KMS-11 (cell line): ENCODE measurements at regions not wholly inside any gene's neighbourhood (a gene's known extent, or its start where the extent isn't known, plus 50 kb on each side); places are given as distances from the start of the nearest gene placed in this dataset.

Experiments
- H2AFZ ChIP-seq: fragments of 200-600 bp; sonication (generic); 2 replicates; pipeline ENCODE4 v1.6.1; 2016; ENCODE audit warnings: antibody characterized with exemption, mixed run types, low read depth
- H3K27ac ChIP-seq: fragments of 200-600 bp; sonication (generic); 2 replicates; pipeline ENCODE4 v1.6.1; 2016; ENCODE audit warnings: mild to moderate bottlenecking, mixed run types
- H3K27me3 ChIP-seq: fragments of 200-600 bp; sonication (generic); 2 replicates; pipeline ENCODE4 v1.6.1; 2017; ENCODE audit warnings: mild to moderate bottlenecking, low read depth, mixed run types, moderate library complexity; ENCODE audit not compliant: insufficient read depth
- H3K36me3 ChIP-seq: fragments of 200-600 bp; sonication (generic); 2 replicates; pipeline ENCODE4 v1.6.1; 2017; ENCODE audit warnings: mild to moderate bottlenecking, mixed run types; ENCODE audit not compliant: insufficient read depth
- H3K4me1 ChIP-seq: fragments of 200-600 bp; sonication (generic); 2 replicates; pipeline ENCODE4 v1.6.1; 2016; ENCODE audit warnings: mild to moderate bottlenecking, low read depth, mixed run types; ENCODE audit not compliant: poor library complexity, severe bottlenecking
- H3K4me2 ChIP-seq: fragments of 200-600 bp; sonication (generic); 2 replicates; pipeline ENCODE4 v1.7.0; 2016; ENCODE audit warnings: mild to moderate bottlenecking, mixed run types
- H3K4me3 ChIP-seq: fragments of 200-600 bp; sonication (generic); IDR thresholded peaks from 2 replicates; pipeline ENCODE4 v1.6.1; 2017; ENCODE audit warnings: low read depth, low read length, mixed read lengths; ENCODE audit not compliant: insufficient read depth
- H3K79me2 ChIP-seq: fragments of 200-600 bp; sonication (generic); 2 replicates; pipeline ENCODE4 v1.6.1; 2016; ENCODE audit warnings: low read depth, mixed run types; ENCODE audit not compliant: insufficient read depth
- H3K9ac ChIP-seq: fragments of 200-600 bp; sonication (generic); 2 replicates; pipeline ENCODE4 v1.6.1; 2016; ENCODE audit warnings: mild to moderate bottlenecking, mixed run types
- H4K20me1 ChIP-seq: fragments of 200-600 bp; sonication (generic); 2 replicates; pipeline ENCODE4 v1.6.1; 2016; ENCODE audit warnings: mild to moderate bottlenecking, mixed run types; ENCODE audit not compliant: insufficient read depth
- CTCF ChIP-seq: fragments of 200-600 bp; sonication (generic); conservative IDR thresholded peaks from 2 replicates; pipeline ENCODE4 v1.6.1; 2017; ENCODE audit warnings: low read depth, mild to moderate bottlenecking, antibody characterized with exemption, low read length, moderate library complexity, mixed read lengths

- Histone ChIP-seq H2AFZ (no peak overlapping the region), H3K36me3 (no peaks in the 10 kb centered on the region), H3K4me1 (peaks cover 41% of the 10 kb centered on the region), H3K27ac (no peak overlapping the region), H4K20me1 (no peaks in the 10 kb centered on the region), H3K79me2 (no peaks in the 10 kb centered on the region), H3K4me3 (no peak overlapping the region), H3K4me2 (no peak overlapping the region), H3K27me3 (no peaks in the 10 kb centered on the region), H3K9ac (no peak overlapping the region)
- no peak for TF ChIP-seq CTCF
Measured at GRCh38 chr15:70194266-70194665, 96.5 kb upstream of the TLE3 start.

DNA sequence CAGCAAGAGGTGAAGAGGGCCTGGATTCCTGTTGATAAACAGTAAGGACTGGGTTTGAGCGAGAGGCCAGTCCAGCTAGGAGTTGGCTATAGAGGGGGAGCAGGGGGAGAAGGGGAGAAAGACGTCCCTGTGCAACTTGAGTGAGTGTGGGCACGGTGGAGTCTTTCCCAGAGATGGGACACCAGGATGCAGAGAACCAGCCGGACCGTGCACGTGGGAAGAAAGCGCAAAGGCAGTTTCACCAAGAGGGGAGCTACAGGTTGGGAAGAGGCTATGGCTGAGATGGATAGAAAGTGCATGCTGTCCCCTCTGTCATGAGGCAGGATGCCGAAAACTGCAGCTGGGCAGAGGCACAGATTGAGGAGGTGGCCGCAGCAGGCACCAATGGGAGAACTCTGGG lies 96.0 kb upstream of the TLE3 start:
- no peaks in the 10 kb centered on the region for H3K36me3 ChIP-seq
- no peaks in the 10 kb centered on the region for H3K79me2 ChIP-seq
- no peaks in the 10 kb centered on the region for H4K20me1 ChIP-seq
- H3K4me3 ChIP-seq: no peak overlapping the region
- no peak for TF ChIP-seq CTCF
- H2AFZ ChIP-seq: no peak overlapping the region
- H3K27ac ChIP-seq: no peak overlapping the region
- no peaks in the 10 kb centered on the region for H3K27me3 ChIP-seq
- no peak overlapping the region for H3K9ac ChIP-seq
- H3K4me2 ChIP-seq: no peak overlapping the region
- peaks cover 36% of the 10 kb centered on the region for H3K4me1 ChIP-seq

GRCh38 chr15:70192490-70192889 lies 94.8 kb upstream of the TLE3 start:
- no peak overlapping the region for H2AFZ ChIP-seq
- TF ChIP-seq CTCF: no peak
- no peaks in the 10 kb centered on the region for H3K79me2 ChIP-seq
- no peak overlapping the region for H3K27ac ChIP-seq
- H3K27me3 ChIP-seq: no peaks in the 10 kb centered on the region
- peaks cover 23% of the 10 kb centered on the region for H3K4me1 ChIP-seq
- H3K9ac ChIP-seq: no peak overlapping the region
- no peaks in the 10 kb centered on the region for H4K20me1 ChIP-seq
- H3K36me3 ChIP-seq: no peaks in the 10 kb centered on the region
- H3K4me2 ChIP-seq: no peak overlapping the region
- no peak overlapping the region for H3K4me3 ChIP-seq

- H3K9ac ChIP-seq: no peak overlapping the region
- no peak for TF ChIP-seq CTCF
- H2AFZ ChIP-seq: no peak overlapping the region
- H3K27ac ChIP-seq: no peak overlapping the region
- no peaks in the 10 kb centered on the region for H4K20me1 ChIP-seq
- H3K27me3 ChIP-seq: no peaks in the 10 kb centered on the region
- no peak overlapping the region for H3K4me3 ChIP-seq
- peaks cover 19% of the 10 kb centered on the region for H3K4me1 ChIP-seq
- H3K79me2 ChIP-seq: no peaks in the 10 kb centered on the region
- H3K36me3 ChIP-seq: no peaks in the 10 kb centered on the region
- no peak overlapping the region for H3K4me2 ChIP-seq
Measured at GRCh38 chr15:70192041-70192440, 94.3 kb upstream of the TLE3 start.

DNA sequence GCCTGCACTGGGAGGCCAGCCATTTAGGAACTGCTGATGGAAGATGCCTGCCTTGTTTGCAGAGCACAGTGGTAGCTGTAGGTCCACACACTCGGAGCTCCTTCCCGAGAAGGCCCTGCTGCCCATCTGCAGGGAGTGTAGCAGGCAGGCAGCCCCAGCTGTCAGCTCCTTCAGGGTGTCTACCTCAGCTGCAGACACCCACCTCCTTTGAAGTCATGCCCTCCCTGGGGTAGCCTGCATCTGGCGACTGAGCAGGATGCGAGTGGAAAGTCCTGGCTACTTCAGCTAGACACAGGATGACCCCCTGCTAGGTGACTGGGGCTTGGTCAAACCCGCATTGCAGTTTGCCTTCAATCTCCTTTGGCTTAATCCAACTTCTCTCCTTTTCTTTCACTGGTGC lies 93.2 kb upstream of the TLE3 start:
- Histone ChIP-seq H3K27me3 (no peaks in the 10 kb centered on the region), H3K27ac (no peak overlapping the region), H2AFZ (no peak overlapping the region), H4K20me1 (no peaks in the 10 kb centered on the region), H3K4me3 (no peak overlapping the region), H3K79me2 (no peaks in the 10 kb centered on the region), H3K36me3 (no peaks in the 10 kb centered on the region), H3K4me1 (peaks cover 8% of the 10 kb centered on the region), H3K9ac (no peak overlapping the region), H3K4me2 (no peak overlapping the region)
- TF ChIP-seq CTCF: no peak
